ENCODE measurements at regions not wholly inside any gene's neighbourhood (a gene's known extent, or its start where the extent isn't known, plus 50 kb on each side); places are given as distances from the start of the nearest gene placed in this dataset.

DNA sequence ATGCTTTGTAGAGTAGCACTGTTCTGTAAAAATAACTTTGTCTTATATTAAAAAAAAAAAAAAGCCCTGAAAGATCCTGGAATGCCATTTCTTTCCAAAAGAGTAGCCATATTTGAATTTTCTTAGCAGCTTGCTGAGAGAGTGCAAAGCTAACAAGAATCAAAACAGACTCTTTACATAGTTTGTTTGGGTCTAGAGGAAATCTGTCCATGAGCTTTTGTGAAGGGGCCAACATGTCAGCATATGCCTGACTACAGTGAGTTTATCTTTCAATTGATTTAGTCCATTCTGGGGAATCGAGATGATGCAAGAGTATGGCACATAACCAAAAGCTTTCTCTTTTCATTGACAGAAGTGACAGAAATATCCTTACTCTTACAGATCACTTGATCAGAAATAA lies 777.7 kb upstream of the ACVR2A start:
- TF ChIP-seq, protein P1, sequence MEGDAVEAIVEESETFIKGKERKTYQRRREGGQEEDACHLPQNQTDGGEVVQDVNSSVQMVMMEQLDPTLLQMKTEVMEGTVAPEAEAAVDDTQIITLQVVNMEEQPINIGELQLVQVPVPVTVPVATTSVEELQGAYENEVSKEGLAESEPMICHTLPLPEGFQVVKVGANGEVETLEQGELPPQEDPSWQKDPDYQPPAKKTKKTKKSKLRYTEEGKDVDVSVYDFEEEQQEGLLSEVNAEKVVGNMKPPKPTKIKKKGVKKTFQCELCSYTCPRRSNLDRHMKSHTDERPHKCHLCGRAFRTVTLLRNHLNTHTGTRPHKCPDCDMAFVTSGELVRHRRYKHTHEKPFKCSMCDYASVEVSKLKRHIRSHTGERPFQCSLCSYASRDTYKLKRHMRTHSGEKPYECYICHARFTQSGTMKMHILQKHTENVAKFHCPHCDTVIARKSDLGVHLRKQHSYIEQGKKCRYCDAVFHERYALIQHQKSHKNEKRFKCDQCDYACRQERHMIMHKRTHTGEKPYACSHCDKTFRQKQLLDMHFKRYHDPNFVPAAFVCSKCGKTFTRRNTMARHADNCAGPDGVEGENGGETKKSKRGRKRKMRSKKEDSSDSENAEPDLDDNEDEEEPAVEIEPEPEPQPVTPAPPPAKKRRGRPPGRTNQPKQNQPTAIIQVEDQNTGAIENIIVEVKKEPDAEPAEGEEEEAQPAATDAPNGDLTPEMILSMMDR (conservative IDR thresholded peaks at IDR 0.05; ENCODE audit: low read depth, low read length) = no peak
- TF ChIP-seq EZH2 (IDR thresholded peaks at IDR 0.05; ENCODE audit: borderline replicate concordance, low read depth, low read length, poor library complexity, severe bottlenecking) = no peak
